Cardiac septum (tissue), 1 donor: ENCODE measurements at regions not wholly inside any gene's neighbourhood (a gene's known extent, or its start where the extent isn't known, plus 50 kb on each side); places are given as distances from the start of the nearest gene placed in this dataset.
A peak's percentile ranks its signal among the peaks of the same experiment; 100 is the strongest.

Experiments used
- DNase-seq: peaks from one replicate; pipeline ENCODE4 v3.0.0-alpha.2; 2020; ENCODE audit warnings: low spot score
- intact Hi-C: fragments of 100-400 bp; cut with DNase I; formaldehyde crosslinking; loops from one replicate; pipeline ENCODE4 v1.14.0; 2022
- donor health status: DM: no; HTN: no; CAD: no.

GRCh38 chr1:244241438-244241837 lies 190.4 kb downstream of the ZBTB18 start:
- intact Hi-C loops = no loop called here
- DNase-seq = no peak

GRCh38 chr1:244242446-244242845 lies 191.4 kb downstream of the ZBTB18 start:
- intact Hi-C loops = no loop called here
- no peak for DNase-seq

- intact Hi-C loops = no loop called here
- no peak for DNase-seq
Observed at GRCh38 chr1:244246334-244246733, 195.3 kb downstream of the ZBTB18 start.

- no peak for DNase-seq
- intact Hi-C loops = no loop called here
Observed at GRCh38 chr1:244248426-244248825, 197.3 kb downstream of the ZBTB18 start.

GRCh38 chr1:244252211-244252610 lies 199.5 kb downstream of the ADSS2 start:
- DNase-seq = no peak
- intact Hi-C loops = no loop called here

GRCh38 chr1:244254467-244254866 lies 197.2 kb downstream of the ADSS2 start:
- intact Hi-C loops = no loop called here
- DNase-seq = peak; percentile 82

- DNase-seq = no peak
- intact Hi-C loops = no loop called here
Observed at GRCh38 chr1:244255426-244255965, 196.2 kb downstream of the ADSS2 start.

GRCh38 chr1:244256086-244256676 lies 195.5 kb downstream of the ADSS2 start:
- intact Hi-C loops = no loop called here
- no peak for DNase-seq

GRCh38 chr1:244264163-244264562 lies 187.5 kb downstream of the ADSS2 start:
- intact Hi-C loops = no loop called here
- no peak for DNase-seq

- intact Hi-C loops = no loop called here
- no peak for DNase-seq
Observed at GRCh38 chr1:244265507-244265906, 186.2 kb downstream of the ADSS2 start.

- intact Hi-C loops = no loop called here
- DNase-seq = no peak
Observed at GRCh38 chr1:244269169-244269568, 182.5 kb downstream of the ADSS2 start.

- DNase-seq = no peak
- intact Hi-C loops = loop anchor here (5.0 to 10.0 kb wide), 2 partner anchors 256 to 564 kb away; no protein-coding TSS in a partner anchor
Observed at GRCh38 chr1:244271004-244271403, 180.7 kb downstream of the ADSS2 start.

GRCh38 chr1:244271691-244272308 lies 179.9 kb downstream of the ADSS2 start:
- no peak for DNase-seq
- intact Hi-C loops = loop anchor here (2.0 to 10.0 kb wide), 3 partner anchors 257 to 927 kb away; no protein-coding TSS in a partner anchor

- intact Hi-C loops = loop anchor here (2.0 to 10.0 kb wide), 3 partner anchors 258 to 928 kb away; no protein-coding TSS in a partner anchor
- DNase-seq = no peak
Observed at GRCh38 chr1:244272471-244273261, 179.0 kb downstream of the ADSS2 start.

- intact Hi-C loops = loop anchor here (2.0 to 10.0 kb wide), 3 partner anchors 259 to 929 kb away; no protein-coding TSS in a partner anchor
- DNase-seq = no peak
Observed at GRCh38 chr1:244273262-244273844, 178.4 kb downstream of the ADSS2 start.

GRCh38 chr1:244273845-244274619 lies 177.7 kb downstream of the ADSS2 start:
- intact Hi-C loops = loop anchor here (2.0 to 10.0 kb wide), 3 partner anchors 259 to 929 kb away; no protein-coding TSS in a partner anchor
- DNase-seq = no peak

- no peak for DNase-seq
- intact Hi-C loops = loop anchor here (10.0 kb wide), 1 partner anchor 262 kb away; no protein-coding TSS in a partner anchor
Observed at GRCh38 chr1:244276646-244277045, 175.1 kb downstream of the ADSS2 start.

- intact Hi-C loops = no loop called here
- no peak for DNase-seq
Observed at GRCh38 chr1:244280201-244280600, 171.5 kb downstream of the ADSS2 start.

GRCh38 chr1:244280859-244281258 lies 170.8 kb downstream of the ADSS2 start:
- intact Hi-C loops = no loop called here

More at GRCh38 chr1:244280859-244281258, 170.8 kb downstream of the ADSS2 start:
- DNase-seq = no peak
